HG03045 (cell line): ENCODE measurements at regions not wholly inside any gene's neighbourhood (a gene's known extent, or its start where the extent isn't known, plus 50 kb on each side); places are given as distances from the start of the nearest gene placed in this dataset.
"Not testable (repeated sequence)": the region's sequence is repeated elsewhere in the genome, so short reads cannot be mapped to it uniquely, and the experiment has no call there.

ENCODE experiments used
- ATAC-seq: cut with Tn5 transposase; IDR thresholded peaks from one replicate; pipeline ENCODE4 v1.9.1; 2021; ENCODE audit warnings: mild to moderate bottlenecking, moderate library complexity; ENCODE audit not compliant: unreplicated experiment

- no peak for ATAC-seq
These were observed 1442.6 kb upstream of the B3GALT2 start for GRCh38 chr1:194629011-194629410.

DNA sequence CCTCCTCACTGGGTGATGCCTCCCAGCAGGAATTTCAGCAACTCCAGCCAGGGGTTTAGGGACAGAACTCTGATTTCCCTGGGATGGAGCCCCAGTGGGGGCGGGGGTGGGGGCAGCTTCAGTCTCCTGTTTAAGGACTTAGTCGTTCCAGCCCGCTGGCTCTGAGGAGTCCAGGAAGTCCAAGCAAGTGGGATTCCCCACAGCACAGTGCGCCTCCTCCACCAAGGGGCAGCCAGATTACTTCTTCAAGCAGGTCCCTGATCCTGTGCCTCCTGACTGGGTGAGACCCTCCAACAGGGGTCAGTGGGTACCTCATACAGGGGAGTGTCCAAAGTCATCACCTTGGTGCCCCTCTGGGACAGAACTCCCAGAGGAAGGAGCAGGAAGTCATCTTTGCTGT, 1438.4 kb upstream of the B3GALT2 start:
- ATAC-seq = no peak

- no peak for ATAC-seq
These were observed 1431.7 kb upstream of the B3GALT2 start for GRCh38 chr1:194618101-194618500.

DNA sequence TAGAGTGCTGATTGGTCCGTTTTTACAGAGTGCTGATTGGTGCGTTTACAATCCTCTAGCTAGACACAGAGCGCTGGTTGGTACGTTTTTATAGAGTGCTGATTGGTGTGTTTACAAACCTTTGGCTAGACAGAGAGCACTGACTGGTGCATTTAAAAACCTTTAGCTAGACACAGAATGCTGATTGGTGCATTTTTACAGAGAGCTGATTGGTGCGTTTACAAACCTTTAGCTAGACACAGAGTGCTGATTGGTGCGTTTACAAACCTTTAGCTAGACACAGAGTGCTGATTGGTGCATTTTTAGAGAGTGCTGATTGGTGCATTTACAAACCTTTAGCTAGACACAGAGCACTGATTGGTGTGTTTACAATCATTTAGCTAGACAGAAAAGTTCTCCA, 1430.9 kb upstream of the B3GALT2 start:
- not testable (repeated sequence) for ATAC-seq

DNA sequence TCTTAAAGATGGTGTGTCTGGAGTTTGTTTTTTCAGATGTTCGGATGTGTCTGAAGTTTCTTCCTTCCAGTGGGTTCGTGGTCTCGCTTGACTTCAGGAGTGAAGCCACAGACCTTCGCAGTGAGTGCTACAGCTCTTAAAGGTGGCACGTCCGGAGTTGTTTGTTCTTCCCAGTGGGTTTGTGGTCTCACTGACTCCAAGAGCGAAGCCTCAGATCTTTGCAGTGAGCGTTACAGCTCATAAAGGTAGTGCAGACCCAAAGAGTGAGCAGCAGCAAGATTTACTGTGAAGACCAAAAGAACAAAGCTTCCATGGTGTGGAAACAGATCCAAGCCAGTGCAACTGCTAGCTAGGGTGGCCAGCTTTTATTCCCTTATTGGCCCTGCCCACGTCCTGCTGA, 1430.4 kb upstream of the B3GALT2 start:
- ATAC-seq = no peak

- no peak for ATAC-seq
These were observed 1415.8 kb upstream of the B3GALT2 start for GRCh38 chr1:194602184-194602583.

- ATAC-seq = no peak
These were observed 1414.3 kb upstream of the B3GALT2 start for GRCh38 chr1:194600716-194601115.

DNA sequence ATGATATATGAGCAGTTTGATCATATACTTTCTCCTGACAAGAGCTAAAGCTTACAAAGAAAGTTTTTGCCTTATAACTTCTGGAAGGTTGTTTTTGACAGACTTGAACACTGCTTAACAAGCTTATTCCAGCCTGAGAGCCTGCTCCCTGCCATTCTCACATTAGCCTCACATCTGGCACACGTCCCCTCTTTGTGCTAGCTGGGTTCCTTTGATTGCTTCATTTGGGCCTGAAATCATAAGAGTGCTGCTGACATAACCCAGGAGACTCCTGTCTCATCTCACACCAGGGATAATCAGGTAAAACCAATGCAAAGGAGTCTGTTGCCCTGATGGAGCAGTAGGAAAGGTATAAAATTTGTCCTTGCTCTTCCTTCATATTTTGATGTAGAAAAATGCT, 1411.7 kb upstream of the B3GALT2 start:
- ATAC-seq = no peak

- ATAC-seq = no peak
These were observed 1399.9 kb upstream of the B3GALT2 start for GRCh38 chr1:194586302-194586701.

DNA sequence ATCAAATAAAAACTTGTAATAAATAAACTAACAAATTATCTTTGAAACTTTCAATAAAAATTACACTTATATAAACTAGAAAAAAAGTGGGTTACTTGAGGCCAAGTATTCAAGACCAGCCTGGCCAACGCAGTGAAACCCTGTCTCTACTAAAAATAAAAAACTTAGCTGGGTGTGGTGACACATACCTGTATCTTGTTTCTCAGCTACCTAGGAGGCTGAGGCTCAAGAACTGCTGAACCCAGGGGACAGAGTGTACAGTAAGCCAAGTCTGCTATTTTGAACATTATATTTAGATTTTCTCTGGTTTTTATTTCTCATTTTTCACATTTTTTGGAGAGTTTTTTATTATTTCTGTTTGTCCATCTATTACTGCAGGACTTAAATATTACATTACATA, 1397.6 kb upstream of the B3GALT2 start:
- no peak for ATAC-seq

DNA sequence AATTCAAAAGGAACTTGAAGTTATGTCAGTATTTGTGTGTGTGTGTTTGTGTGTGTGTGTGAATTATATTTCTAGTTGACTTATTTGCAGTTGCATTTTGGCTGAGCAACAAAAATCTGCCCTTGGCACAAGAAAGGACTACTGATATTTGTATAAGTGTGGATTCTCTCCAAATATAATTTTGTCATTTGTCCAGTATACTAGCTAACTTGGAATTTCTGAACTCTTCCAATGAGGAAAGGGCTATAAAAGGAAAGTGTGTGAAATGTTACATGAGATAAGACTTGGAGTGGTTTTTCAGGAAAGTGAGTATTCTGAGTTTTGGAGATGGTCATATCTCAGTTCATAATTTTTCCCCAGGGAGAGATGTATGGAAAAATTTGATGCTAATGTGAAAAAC, 1384.1 kb upstream of the B3GALT2 start:
- ATAC-seq = no peak

- ATAC-seq = no peak
These were observed 1382.2 kb upstream of the B3GALT2 start for GRCh38 chr1:194568610-194569009.

DNA sequence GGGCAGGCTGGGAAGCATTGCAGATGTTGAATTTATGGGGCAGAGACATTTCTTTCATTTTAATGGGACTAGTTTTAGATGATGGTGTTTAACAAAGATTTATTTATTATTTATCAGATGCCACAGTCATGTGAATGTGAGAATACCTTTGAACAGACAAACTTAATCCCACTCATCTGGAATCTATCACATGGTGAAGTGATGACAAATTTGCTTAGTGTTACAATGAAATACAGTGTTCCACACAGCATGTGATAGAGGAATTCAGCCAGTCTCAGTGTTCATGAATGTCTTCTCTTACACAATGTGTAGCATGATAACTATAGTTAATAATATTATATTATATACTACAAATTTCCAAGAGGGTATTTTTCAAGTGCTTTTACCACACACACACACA, 1361.7 kb upstream of the B3GALT2 start:
- no peak for ATAC-seq

GRCh38 chr1:194544012-194544411, 1357.6 kb upstream of the B3GALT2 start:
- no peak for ATAC-seq

- ATAC-seq = no peak
These were observed 1352.0 kb upstream of the B3GALT2 start for GRCh38 chr1:194538453-194538852.

DNA sequence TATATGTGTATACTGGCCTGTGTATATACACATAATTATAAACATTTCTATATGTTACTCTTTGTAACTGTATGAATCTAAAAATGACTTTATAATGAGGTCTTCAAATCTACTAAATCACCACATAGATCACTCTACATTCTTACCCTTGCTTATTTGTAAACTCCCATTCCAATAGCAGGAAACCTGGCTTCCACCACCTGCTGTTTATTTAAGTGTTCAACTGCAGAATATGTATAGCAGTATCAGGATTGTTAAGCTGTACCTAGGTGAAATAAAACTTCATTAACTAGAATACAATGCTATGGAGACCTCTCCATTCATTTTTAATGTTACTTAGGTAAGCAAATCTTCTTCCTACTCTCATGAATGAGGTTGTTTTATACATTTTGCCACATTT, 1351.1 kb upstream of the B3GALT2 start:
- no peak for ATAC-seq

- ATAC-seq = no peak
These were observed 1349.0 kb upstream of the B3GALT2 start for GRCh38 chr1:194535369-194535768.

DNA sequence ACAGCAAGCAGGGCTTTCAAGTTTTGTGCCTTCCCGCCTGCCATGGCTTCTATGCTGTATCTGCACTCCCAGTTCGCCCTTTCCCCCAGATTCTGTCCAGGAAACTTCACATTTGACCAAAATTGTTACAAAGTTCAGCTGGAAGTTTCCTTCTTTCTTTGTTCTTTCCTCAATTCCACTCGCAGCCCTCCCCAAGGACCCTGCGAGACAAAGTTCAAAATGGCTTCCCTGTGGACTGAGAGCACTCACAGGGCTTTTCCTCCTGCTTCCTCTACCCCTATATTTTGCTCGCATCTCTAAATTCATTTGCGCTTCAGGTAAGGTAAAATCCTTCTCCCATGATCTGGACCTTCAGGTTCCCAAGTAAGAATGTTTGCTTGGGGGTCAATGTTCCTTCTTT, 1348.4 kb upstream of the B3GALT2 start:
- ATAC-seq = no peak

- ATAC-seq = no peak
These were observed 1347.2 kb upstream of the B3GALT2 start for GRCh38 chr1:194533641-194534040.

DNA sequence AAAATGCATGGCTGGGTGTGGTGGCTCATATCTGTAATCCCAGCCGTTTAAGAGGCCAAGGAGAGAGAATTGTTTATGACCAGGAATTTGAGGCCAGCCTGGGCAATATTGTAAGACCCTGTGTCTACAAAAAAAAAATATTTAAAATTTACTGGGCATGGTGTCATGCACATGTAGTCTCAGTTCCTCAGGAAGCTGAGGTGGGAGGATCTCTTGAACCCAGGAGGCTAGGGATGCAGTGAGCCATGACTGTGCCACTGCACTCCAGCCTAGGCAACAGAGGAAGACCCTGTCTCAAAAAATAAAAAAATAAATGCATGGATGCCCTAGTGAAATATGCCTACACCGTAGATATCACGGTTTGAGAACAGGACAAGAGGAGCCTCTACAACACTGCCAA, 1331.2 kb upstream of the B3GALT2 start:
- no peak for ATAC-seq

DNA sequence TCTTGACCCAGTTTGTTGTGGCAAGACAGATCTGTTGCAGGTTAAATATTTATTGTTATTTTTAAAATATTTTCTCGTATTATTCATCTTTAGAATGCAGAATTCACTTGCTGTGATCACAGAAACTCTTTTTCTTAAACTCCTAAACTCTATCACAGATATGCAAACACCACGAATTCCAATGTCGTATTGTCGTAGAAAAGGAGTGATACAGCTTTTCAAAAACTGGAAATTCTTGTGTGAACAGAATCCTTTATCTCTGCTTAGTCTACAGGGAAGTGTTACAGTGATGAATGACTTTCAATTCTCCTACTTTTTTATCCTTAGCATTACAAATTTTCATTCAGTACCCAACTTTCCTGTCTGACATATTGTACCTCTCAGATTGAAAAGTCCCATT, 1329.5 kb upstream of the B3GALT2 start:
- no peak for ATAC-seq

DNA sequence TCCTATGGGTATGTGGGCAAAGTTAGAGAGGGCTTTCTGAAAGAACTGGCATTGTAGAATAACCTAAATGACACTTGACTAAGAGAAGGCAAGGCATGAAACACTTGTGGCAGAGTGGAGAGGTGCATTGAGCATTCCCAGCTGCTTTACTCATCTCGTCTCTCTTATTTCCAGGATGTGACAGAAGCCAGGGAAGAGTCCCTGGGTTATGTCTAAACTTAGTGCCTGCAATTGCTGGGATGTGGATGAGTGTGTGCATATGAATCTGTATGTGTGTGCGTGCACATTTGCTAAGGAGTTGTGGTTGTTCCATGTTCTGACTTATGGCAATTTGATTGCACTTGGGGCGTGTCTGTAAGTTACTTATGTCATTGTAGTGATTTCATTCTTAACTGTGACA, 1326.5 kb upstream of the B3GALT2 start:
- no peak for ATAC-seq

DNA sequence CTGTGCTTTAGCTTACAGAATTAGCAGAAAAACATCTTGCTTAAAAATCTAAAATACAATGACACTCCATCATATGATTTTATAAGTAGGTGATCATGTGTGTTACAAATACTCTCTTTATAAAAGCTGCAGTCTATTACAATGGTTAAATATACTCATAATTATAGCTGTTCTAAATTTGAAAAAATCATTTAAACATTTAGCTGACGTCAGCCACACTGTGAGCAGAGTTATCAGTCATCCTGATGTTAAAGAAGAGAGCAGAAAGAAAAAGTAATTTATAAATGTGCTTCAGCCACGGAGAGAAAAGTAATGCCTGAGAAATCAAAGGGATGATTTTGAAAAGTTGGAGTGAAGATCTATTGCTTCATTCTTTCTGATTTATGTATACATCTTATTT, 1325.9 kb upstream of the B3GALT2 start:
- no peak for ATAC-seq

DNA sequence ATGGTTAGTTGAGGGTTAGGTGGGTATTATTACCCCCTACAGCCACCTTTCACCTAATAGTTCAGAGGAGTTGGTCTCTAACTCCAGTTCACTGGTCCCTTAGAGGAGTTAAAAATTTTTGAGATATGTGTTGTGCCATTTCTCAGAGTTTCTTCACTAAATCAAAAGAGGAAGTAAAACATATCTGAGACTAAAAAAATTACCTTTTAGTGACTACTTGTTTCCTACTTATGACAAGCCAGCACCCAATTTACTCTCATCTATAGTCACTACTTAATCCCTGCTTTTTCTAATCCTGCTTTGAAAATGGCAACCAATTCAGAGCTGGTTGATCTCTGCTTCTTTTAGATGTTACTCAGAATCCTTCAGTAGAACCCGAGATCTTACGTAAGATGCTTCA, 1316.8 kb upstream of the B3GALT2 start:
- ATAC-seq = no peak
